Ectodermal cell (in vitro differentiated cells): ENCODE measurements at regions not wholly inside any gene's neighbourhood (a gene's known extent, or its start where the extent isn't known, plus 50 kb on each side); places are given as distances from the start of the nearest gene placed in this dataset.

ENCODE experiments used
- H3K27ac ChIP-seq: 2 replicates; pipeline ENCODE4 v1.7.0; 2013; ENCODE audit warnings: mild to moderate bottlenecking, low read depth, low read length; ENCODE audit not compliant: insufficient read depth, poor library complexity, severe bottlenecking
- H3K27me3 ChIP-seq: 2 replicates; pipeline ENCODE4 v1.7.0; 2013; ENCODE audit warnings: mild to moderate bottlenecking, low read length; ENCODE audit not compliant: insufficient read depth, control insufficient read depth, poor library complexity, severe bottlenecking
- H3K36me3 ChIP-seq: one replicate; pipeline ENCODE4 v1.7.0; 2013; ENCODE audit warnings: low read length; ENCODE audit not compliant: control insufficient read depth, insufficient read depth
- H3K4me1 ChIP-seq: one replicate; pipeline ENCODE4 v1.7.0; 2013; ENCODE audit warnings: low read length; ENCODE audit not compliant: control insufficient read depth, insufficient read depth
- H3K4me3 ChIP-seq: 2 replicates; pipeline ENCODE4 v1.7.0; 2013; ENCODE audit warnings: low read depth, low read length, control low read depth; ENCODE audit not compliant: insufficient read depth
- H3K9me3 ChIP-seq: 2 replicates; pipeline ENCODE4 v1.7.0; 2013; ENCODE audit warnings: mild to moderate bottlenecking, low read length, moderate library complexity; ENCODE audit not compliant: control insufficient read depth
- WGBS, 2 experiments: methylation state at CpG; one replicate each; pipeline ENCODE4 v1.1.7; 2013; ENCODE audit warnings: missing lambda C conversion rate in 2 of 2; 5-methylcytosine and 5-hydroxymethylcytosine counted together

GRCh38 chr11:28887681-28888080 is 779.5 kb downstream of the METTL15 start:
- 100% methylated on average over 1 of the region's 1 CpG for WGBS, 2 experiments
- Histone ChIP-seq H3K27ac (no peak overlapping the region), H3K27me3 (no peaks in the 10 kb centered on the region), H3K4me1 (no peaks in the 10 kb centered on the region), H3K36me3 (no peaks in the 10 kb centered on the region), H3K9me3 (no peaks in the 10 kb centered on the region), H3K4me3 (no peak overlapping the region)

- Histone ChIP-seq H3K27ac (no peak overlapping the region), H3K4me3 (no peak overlapping the region), H3K27me3 (no peaks in the 10 kb centered on the region), H3K9me3 (no peaks in the 10 kb centered on the region), H3K4me1 (no peaks in the 10 kb centered on the region), H3K36me3 (no peaks in the 10 kb centered on the region)
- WGBS, 2 experiments: 86 to 97% methylated on average over 1 to 2 of the region's 2 CpGs
Measured at GRCh38 chr11:28879869-28880268, 771.7 kb downstream of the METTL15 start.

- Histone ChIP-seq H3K27ac (no peak overlapping the region), H3K36me3 (no peaks in the 10 kb centered on the region), H3K27me3 (no peaks in the 10 kb centered on the region), H3K4me1 (no peaks in the 10 kb centered on the region), H3K4me3 (no peak overlapping the region), H3K9me3 (no peaks in the 10 kb centered on the region)
- 93 to 97% methylated on average over 4 of the region's 4 CpGs for WGBS, 2 experiments
Measured at GRCh38 chr11:28878025-28878424, 769.8 kb downstream of the METTL15 start.

DNA sequence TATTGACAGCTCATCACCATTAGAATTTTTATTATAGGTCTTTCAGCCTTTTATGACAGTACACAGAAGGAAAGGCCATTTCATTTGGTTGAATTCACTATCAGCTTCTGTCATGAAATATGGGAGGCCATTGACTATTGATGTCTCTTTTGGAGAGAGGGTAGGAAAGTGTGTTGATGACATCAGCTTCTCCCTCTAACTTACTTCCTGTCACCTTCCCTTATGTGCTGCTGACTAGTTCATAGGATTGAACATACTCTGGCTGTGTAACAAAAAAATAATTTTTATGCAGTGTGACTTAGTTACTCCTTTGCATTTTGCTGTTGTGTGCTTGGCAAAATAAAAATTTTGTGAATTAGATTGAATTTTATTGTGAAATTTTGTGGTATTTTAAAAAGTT is 769.2 kb downstream of the METTL15 start:
- Histone ChIP-seq H3K4me3 (no peak overlapping the region), H3K27me3 (no peaks in the 10 kb centered on the region), H3K36me3 (no peaks in the 10 kb centered on the region), H3K9me3 (no peaks in the 10 kb centered on the region), H3K4me1 (no peaks in the 10 kb centered on the region), H3K27ac (no peak overlapping the region)

DNA sequence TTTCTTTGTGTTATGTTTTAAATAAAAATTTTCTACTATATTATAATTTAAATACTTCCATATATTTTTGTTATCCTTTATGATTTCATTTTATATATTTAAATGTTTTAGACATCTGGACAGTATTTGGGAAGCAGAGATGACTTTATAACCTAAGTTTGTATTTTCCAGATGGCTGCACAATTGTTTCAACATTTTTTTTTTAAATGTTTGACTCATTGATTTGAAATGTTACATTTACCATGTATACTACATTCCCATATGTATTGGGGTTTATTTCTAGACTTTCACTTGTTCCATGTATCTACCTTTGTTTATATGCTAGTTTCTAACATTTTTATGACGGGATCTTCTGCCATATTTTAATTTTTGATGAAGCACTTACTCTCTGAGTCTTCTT is 766.5 kb downstream of the METTL15 start:
- WGBS, 2 experiments: 100% methylated on average over 1 of the region's 1 CpG; no CpG with 5 or more reads in 1 of the 2 experiments
- Histone ChIP-seq H3K36me3 (no peaks in the 10 kb centered on the region), H3K27ac (no peak overlapping the region), H3K4me3 (no peak overlapping the region), H3K9me3 (no peaks in the 10 kb centered on the region), H3K27me3 (no peaks in the 10 kb centered on the region), H3K4me1 (no peaks in the 10 kb centered on the region)

GRCh38 chr11:28871090-28871489 is 762.9 kb downstream of the METTL15 start:
- 95 to 100% methylated on average over 1 of the region's 1 CpG for WGBS, 2 experiments
- no peaks in the 10 kb centered on the region for H3K4me1 ChIP-seq

DNA sequence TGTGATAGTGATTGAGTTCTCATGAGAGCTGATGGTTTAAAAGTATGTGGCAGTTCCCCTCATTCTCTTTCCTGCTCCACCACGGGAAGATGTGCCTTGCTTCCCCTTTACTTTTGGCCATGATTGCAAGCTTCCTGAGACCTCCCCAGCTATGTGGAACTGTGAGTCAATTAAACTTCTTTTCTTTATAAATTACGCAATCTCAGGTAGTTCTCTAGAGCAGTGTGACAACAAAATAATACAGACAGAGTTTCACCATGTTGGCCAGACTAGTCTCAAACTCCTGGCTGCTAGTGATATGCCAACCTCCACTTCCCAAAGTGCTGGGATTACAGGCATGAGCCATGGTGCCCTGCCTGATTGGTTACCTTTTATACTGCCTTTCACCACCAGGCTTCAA is 755.2 kb downstream of the METTL15 start:
- Histone ChIP-seq H3K36me3 (no peaks in the 10 kb centered on the region), H3K9me3 (no peaks in the 10 kb centered on the region), H3K27me3 (no peaks in the 10 kb centered on the region), H3K4me3 (no peak overlapping the region), H3K27ac (no peak overlapping the region), H3K4me1 (no peaks in the 10 kb centered on the region)
- 92 to 100% methylated on average over 2 of the region's 2 CpGs for WGBS, 2 experiments

More at GRCh38 chr11:28871090-28871489, 762.9 kb downstream of the METTL15 start:
- no peaks in the 10 kb centered on the region for H3K9me3 ChIP-seq
- H3K27ac ChIP-seq: no peak overlapping the region
- no peaks in the 10 kb centered on the region for H3K36me3 ChIP-seq
- H3K27me3 ChIP-seq: no peaks in the 10 kb centered on the region
- H3K4me3 ChIP-seq: no peak overlapping the region

DNA sequence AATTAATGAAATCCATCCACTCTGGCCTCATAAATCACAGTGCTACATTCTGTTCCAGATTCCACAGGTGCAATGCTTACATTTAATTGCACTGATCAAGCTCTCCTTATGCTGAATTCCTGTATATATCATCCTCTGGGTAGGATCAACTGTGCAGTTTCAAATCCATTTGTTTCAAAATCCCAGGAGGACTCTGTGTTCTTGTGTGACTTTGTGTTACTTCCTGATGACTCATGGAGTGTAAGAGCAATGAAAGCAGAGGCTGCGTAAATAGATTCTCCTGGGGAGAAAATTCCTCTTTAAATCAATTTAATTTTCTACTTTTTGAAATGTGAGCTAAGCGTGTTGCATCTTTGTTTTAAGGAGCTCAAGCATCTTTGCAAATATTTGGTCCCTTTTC is 752.7 kb downstream of the METTL15 start:
- Histone ChIP-seq H3K36me3 (no peaks in the 10 kb centered on the region), H3K4me3 (no peak overlapping the region), H3K27me3 (no peaks in the 10 kb centered on the region), H3K27ac (no peak overlapping the region), H3K9me3 (no peaks in the 10 kb centered on the region), H3K4me1 (no peaks in the 10 kb centered on the region)
- WGBS, 2 experiments: 45 to 50% methylated on average over 2 of the region's 2 CpGs

DNA sequence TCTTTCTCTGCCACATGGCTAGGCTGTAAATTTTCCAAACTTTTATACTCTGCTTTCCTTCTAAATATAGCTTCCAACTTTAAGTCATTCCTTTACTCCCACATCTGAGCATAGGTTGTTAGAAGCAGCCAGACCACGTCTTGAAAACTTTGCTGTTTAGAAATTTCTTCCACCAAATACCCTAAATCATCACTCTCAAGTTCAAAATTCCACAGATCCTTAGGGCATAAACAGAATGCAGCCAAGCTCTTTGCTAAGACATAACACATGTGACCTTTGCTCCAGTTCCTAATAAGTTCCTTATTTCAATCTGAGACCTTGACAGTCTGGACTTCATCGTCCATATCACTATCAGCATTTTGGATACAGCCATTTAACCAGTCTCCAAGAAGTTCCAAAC is 749.9 kb downstream of the METTL15 start:
- Histone ChIP-seq H3K9me3 (no peaks in the 10 kb centered on the region), H3K27me3 (no peaks in the 10 kb centered on the region), H3K27ac (no peak overlapping the region), H3K4me3 (no peak overlapping the region), H3K36me3 (no peaks in the 10 kb centered on the region), H3K4me1 (no peaks in the 10 kb centered on the region)
- 66 to 67% methylated on average over 2 of the region's 2 CpGs for WGBS, 2 experiments

- H3K27ac ChIP-seq: no peak overlapping the region
- H3K4me1 ChIP-seq: no peaks in the 10 kb centered on the region
- no peak overlapping the region for H3K4me3 ChIP-seq
- no peaks in the 10 kb centered on the region for H3K36me3 ChIP-seq
- no peaks in the 10 kb centered on the region for H3K27me3 ChIP-seq
- no peaks in the 10 kb centered on the region for H3K9me3 ChIP-seq
Measured at GRCh38 chr11:28849053-28849452, 740.9 kb downstream of the METTL15 start.

DNA sequence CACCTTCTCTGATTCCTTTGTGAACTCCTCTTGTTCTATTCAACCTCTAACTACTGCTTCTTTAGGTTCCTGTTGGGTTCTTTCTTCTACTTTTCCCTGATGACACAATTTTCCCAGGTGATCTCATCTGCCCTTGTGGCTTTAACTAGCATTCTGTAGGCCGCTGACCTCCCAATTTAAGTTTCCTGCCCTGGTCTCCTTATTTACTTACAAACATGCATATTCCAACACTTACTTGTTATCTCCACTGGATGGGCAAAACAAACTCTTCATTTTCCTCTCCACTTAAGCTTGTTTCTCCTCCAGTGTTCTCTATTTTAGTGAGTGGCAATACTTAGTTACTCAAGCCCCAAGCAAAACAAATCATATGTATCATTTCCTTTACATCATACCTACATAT is 734.5 kb downstream of the METTL15 start:
- Histone ChIP-seq H3K9me3 (no peaks in the 10 kb centered on the region), H3K27me3 (no peaks in the 10 kb centered on the region), H3K36me3 (no peaks in the 10 kb centered on the region), H3K4me3 (no peak overlapping the region), H3K4me1 (no peaks in the 10 kb centered on the region), H3K27ac (no peak overlapping the region)
- 92 to 94% methylated on average over 1 of the region's 1 CpG for WGBS, 2 experiments
